Stomach (tissue), 8 donors: ENCODE measurements at regions not wholly inside any gene's neighbourhood (a gene's known extent, or its start where the extent isn't known, plus 50 kb on each side); places are given as distances from the start of the nearest gene placed in this dataset.

Experiments used
- DNase-seq, 2 donors: peaks; one replicate each; pipeline versions ENCODE4 v3.0.0 to v3.0.0-alpha.2; 2013 to 2019
- H3K27ac ChIP-seq, 5 donors: fragments of 200-600 bp in 4 of 5; sonication (generic) in 4 of 5; one replicate each; pipeline ENCODE4 v1.5.1; 2013 to 2019; ENCODE audit warnings: mild to moderate bottlenecking in 1 of 5, moderate library complexity in 1 of 5
- H3K27me3 ChIP-seq, 3 donors: fragments of 200-600 bp; sonication (generic); one replicate each; pipeline ENCODE4 v1.5.1; 2017 to 2019; ENCODE audit warnings: mixed run types in 1 of 3
- H3K36me3 ChIP-seq, 4 donors: fragments of 200-600 bp; sonication (generic); 1 replicate in 3 of 4; 2 replicates in 1 of 4; pipeline ENCODE4 v1.5.1; 2016 to 2019
- H3K4me1 ChIP-seq, 4 donors: fragments of 200-600 bp; sonication (generic); one replicate each; pipeline ENCODE4 v1.5.1; 2016 to 2019
- H3K4me3 ChIP-seq, 4 donors: fragments of 200-600 bp; sonication (generic) in 3 of 4; one replicate each; pipeline ENCODE4 v1.5.1; 2016 to 2019; ENCODE audit warnings: mild to moderate bottlenecking in 1 of 4
- H3K9me3 ChIP-seq, 4 donors: fragments of 200-600 bp; sonication (generic); one replicate each; pipeline ENCODE4 v1.5.1; 2016 to 2019
- EP300 ChIP-seq: sonication (generic); formaldehyde crosslinking; IDR thresholded peaks from one replicate; pipeline ENCODE4 v1.6.1; 2017; ENCODE audit warnings: antibody characterized with exemption
- POLR2A ChIP-seq, 4 donors: fragments of 450-650 bp; IDR thresholded peaks; one replicate each; pipeline ENCODE4 v1.6.1; 2016; ENCODE audit warnings: antibody characterized with exemption in 4 of 4, control low read depth in 2 of 4, mild to moderate bottlenecking in 1 of 4, moderate library complexity in 1 of 4
- POLR2AphosphoS5 ChIP-seq, 3 donors: sonication (generic); formaldehyde crosslinking; IDR thresholded peaks; one replicate each; pipeline ENCODE4 v1.6.1; 2016; ENCODE audit warnings: antibody characterized with exemption in 3 of 3
- WGBS, 5 donors: extraction: QIAGEN DNeasy Blood & Tissue Kit in 3 of 5; methylation state at CpG; one replicate each; pipeline versions ENCODE4 v1.1.5 to v1.1.7; 2013 to 2018; 5-methylcytosine and 5-hydroxymethylcytosine counted together
- intact Hi-C: fragments of 100-400 bp; cut with DNase I; formaldehyde crosslinking; loops from one replicate; pipeline ENCODE4 v1.15.1; 2023; ENCODE audit warnings: low total_unique reads
- TF ChIP-seq, protein P1 (sequence below), 7 experiments: fragments of 450-650 bp in 4 of 7; fragments of 200-600 bp in 3 of 7; sonication (generic) in 3 of 7; IDR thresholded peaks; one replicate each; pipeline ENCODE4 v1.5.1; 2016 to 2019; ENCODE audit warnings: antibody characterized with exemption in 7 of 7, control low read depth in 2 of 7, mild to moderate bottlenecking in 1 of 7
- donor health status: healthy with polysubstance abuse.
- donor health status: Bipolar disorder and iron deficiency.
- donor health status: healthy.

DNA sequence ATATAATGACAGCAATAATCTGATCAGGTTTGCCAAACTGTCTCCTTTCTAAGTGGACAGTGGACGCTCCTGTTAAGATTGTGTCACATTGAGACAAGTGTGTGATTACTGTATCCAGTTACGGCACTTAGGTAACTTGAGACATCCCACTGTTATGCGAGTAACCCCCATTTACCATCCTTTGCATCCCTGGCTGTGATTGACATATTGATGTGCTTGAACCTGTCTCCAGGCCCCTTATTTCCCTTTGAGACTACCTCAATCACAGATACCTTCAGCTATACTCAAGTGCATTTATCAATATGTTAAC lies 785.2 kb downstream of the NR2F2 start:
- Histone ChIP-seq H3K4me1 (no peaks in the 10 kb centered on the region), H3K4me3 (no peak overlapping the region), H3K36me3 (no peaks in the 10 kb centered on the region), H3K9me3 (peaks cover 3 to 19% (median 11%) of the 10 kb centered on the region in 4 donors), H3K27me3 (no peaks in the 10 kb centered on the region), H3K27ac (no peak overlapping the region)
- TF ChIP-seq POLR2A (IDR thresholded peaks at IDR 0.05) = no peak
- TF ChIP-seq, protein P1, sequence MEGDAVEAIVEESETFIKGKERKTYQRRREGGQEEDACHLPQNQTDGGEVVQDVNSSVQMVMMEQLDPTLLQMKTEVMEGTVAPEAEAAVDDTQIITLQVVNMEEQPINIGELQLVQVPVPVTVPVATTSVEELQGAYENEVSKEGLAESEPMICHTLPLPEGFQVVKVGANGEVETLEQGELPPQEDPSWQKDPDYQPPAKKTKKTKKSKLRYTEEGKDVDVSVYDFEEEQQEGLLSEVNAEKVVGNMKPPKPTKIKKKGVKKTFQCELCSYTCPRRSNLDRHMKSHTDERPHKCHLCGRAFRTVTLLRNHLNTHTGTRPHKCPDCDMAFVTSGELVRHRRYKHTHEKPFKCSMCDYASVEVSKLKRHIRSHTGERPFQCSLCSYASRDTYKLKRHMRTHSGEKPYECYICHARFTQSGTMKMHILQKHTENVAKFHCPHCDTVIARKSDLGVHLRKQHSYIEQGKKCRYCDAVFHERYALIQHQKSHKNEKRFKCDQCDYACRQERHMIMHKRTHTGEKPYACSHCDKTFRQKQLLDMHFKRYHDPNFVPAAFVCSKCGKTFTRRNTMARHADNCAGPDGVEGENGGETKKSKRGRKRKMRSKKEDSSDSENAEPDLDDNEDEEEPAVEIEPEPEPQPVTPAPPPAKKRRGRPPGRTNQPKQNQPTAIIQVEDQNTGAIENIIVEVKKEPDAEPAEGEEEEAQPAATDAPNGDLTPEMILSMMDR (IDR thresholded peaks at IDR 0.05) = no peak
- TF ChIP-seq EP300 = no peak
- TF ChIP-seq POLR2AphosphoS5 (IDR thresholded peaks at IDR 0.05) = no peak
- WGBS, 5 donors = 77 to 96% (median 92%) methylated on average over 3 of the region's 3 CpGs
- intact Hi-C loops = no loop called here
- no peak for DNase-seq

DNA sequence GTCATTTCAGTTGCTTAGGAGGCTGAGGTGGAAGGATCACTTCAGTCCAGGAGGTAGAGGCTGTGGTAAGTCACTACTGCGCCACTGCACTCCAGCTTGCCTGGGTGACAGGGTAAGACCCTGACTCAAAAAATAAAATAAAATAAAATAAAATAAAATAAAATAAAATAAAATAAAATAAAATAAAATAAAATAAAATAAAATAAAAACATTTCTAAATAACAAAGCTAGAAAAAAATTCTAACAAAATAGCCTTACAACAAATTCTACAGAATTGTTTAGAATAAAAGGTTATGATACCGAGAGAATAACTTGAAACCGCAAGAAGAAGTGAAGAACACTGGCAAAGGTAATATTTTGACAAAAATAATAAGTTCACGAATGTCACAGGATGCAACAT lies 794.3 kb downstream of the NR2F2 start:
- H3K9me3 ChIP-seq = peaks cover 0 to 22% (median 9%) of the 10 kb centered on the region in 4 donors
- DNase-seq = no peak
- H3K36me3 ChIP-seq = no peaks in the 10 kb centered on the region
- H3K27me3 ChIP-seq = no peaks in the 10 kb centered on the region
- H3K4me1 ChIP-seq = no peaks in the 10 kb centered on the region
- intact Hi-C loops = no loop called here
- TF ChIP-seq, protein P1 (IDR thresholded peaks at IDR 0.05) = no peak
- no peak overlapping the region for H3K27ac ChIP-seq
- 85 to 93% (median 90%) methylated on average over 4 of the region's 4 CpGs for WGBS, 5 donors
- H3K4me3 ChIP-seq = no peak overlapping the region

DNA sequence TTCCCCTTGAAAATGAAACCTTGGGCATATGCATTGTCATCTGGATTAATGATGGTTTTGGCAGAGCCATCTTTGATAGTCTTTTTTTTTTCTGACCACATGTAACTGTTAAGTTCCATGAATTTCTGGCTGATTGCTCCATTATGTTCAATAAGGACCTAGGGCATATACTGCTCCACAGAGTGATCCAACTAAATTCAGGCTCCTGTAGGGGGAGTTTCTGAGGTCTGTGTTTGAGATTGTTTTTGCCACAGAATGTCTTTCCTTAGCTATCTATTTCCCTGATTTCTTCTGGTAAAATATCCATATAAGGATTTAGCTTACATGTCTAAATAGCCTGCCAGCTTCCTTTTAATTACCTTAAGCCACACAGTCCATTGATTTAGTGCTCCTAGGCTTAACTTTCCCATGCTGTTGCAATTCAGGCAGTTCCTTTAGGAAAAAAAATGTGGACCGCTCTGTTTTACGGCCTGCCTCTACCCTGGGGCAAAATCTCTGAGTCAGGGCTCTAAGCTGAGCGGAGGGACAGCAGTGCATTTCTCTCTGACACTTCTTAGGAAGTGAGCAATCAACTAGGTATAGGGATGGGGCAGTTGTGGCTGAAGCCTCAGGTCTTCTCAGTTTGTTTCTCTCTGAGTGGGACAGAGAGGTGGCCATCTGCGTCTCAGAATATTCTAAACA lies 796.2 kb downstream of the NR2F2 start:
- H3K27ac ChIP-seq = no peak overlapping the region
- TF ChIP-seq, protein P1 (IDR thresholded peaks at IDR 0.05) = no peak
- no peak for TF ChIP-seq EP300
- no peak for TF ChIP-seq POLR2AphosphoS5 (IDR thresholded peaks at IDR 0.05)
- no peak for TF ChIP-seq POLR2A (IDR thresholded peaks at IDR 0.05)
- no peaks in the 10 kb centered on the region for H3K27me3 ChIP-seq
- peaks cover 0 to 16% (median 7%) of the 10 kb centered on the region in 4 donors for H3K9me3 ChIP-seq
- no peak overlapping the region for H3K4me3 ChIP-seq
- no peak for DNase-seq
- no peaks in the 10 kb centered on the region for H3K36me3 ChIP-seq
- intact Hi-C loops = no loop called here
- no peaks in the 10 kb centered on the region for H3K4me1 ChIP-seq
- 80 to 89% (median 86%) methylated on average over 4 of the region's 4 CpGs for WGBS, 5 donors

DNA sequence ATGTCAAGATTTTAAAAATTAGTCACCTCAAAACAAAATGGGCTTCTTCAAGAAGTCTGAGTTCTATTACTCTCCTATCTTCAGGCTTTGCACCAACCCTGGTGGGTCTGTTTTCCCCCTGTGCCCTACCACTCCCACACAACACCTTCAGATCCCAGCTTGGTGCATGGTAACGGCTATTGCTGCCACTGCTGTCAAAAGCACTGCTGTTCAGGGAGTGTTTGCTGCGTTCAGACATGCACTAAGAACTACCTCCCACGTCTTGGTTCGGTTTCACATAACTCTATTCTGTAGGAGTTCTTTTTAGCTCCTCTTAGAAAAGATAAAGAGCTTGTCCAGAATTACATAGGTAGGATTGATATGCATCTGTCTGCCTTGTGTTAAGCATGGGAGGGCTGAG lies 799.2 kb downstream of the NR2F2 start:
- H3K36me3 ChIP-seq = no peaks in the 10 kb centered on the region
- DNase-seq = no peak
- no peak for TF ChIP-seq EP300
- TF ChIP-seq, protein P1 (IDR thresholded peaks at IDR 0.05) = no peak
- no peak for TF ChIP-seq POLR2A (IDR thresholded peaks at IDR 0.05)
- no peak for TF ChIP-seq POLR2AphosphoS5 (IDR thresholded peaks at IDR 0.05)
- no peak overlapping the region for H3K4me3 ChIP-seq
- peaks cover 0 to 17% (median 7%) of the 10 kb centered on the region in 4 donors for H3K9me3 ChIP-seq
- WGBS, 5 donors = 74 to 82% (median 76%) methylated on average over 4 of the region's 4 CpGs
- no peaks in the 10 kb centered on the region for H3K27me3 ChIP-seq
- no peaks in the 10 kb centered on the region for H3K4me1 ChIP-seq
- H3K27ac ChIP-seq = no peak overlapping the region
- intact Hi-C loops = no loop called here
